GM21723 (cell line): ENCODE measurements at regions not wholly inside any gene's neighbourhood (a gene's known extent, or its start where the extent isn't known, plus 50 kb on each side); places are given as distances from the start of the nearest gene placed in this dataset.
"Not testable (repeated sequence)": the region's sequence is repeated elsewhere in the genome, so short reads cannot be mapped to it uniquely, and the experiment has no call there.

Experiments
- ATAC-seq: cut with Tn5 transposase; IDR thresholded peaks from one replicate; pipeline ENCODE4 v1.9.1; 2021; ENCODE audit warnings: mild to moderate bottlenecking, moderate library complexity; ENCODE audit not compliant: unreplicated experiment

- no peak for ATAC-seq
These were observed 123.7 kb downstream of the COX18 start for GRCh38 chr4:72945719-72946336.

GRCh38 chr4:72942565-72942964 is 127.0 kb downstream of the COX18 start:
- no peak for ATAC-seq

- ATAC-seq, result no peak
These were observed 131.0 kb downstream of the COX18 start for GRCh38 chr4:72938516-72938915.

GRCh38 chr4:72935462-72935861 is 134.1 kb downstream of the COX18 start:
- no peak for ATAC-seq

DNA sequence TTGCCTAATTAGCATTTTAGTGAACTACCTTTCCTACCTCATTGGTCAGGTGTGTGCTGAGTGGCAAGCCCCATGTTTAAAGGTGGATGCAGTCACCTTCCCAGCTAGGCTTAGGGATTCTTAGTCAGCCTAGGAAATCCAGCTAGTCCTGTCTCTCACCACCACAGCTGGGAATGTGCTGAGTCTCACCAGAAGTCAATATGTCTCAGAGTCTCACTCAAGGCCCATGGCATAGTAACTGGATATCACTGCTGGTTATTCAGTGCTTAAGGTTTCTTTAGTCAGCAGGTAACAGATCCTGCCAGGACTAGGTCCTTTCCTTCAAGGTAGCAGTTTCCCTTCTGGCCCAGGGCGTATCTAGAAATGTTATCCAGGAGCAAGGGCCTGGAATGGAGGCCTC is 136.5 kb downstream of the COX18 start:
- ATAC-seq, result no peak

DNA sequence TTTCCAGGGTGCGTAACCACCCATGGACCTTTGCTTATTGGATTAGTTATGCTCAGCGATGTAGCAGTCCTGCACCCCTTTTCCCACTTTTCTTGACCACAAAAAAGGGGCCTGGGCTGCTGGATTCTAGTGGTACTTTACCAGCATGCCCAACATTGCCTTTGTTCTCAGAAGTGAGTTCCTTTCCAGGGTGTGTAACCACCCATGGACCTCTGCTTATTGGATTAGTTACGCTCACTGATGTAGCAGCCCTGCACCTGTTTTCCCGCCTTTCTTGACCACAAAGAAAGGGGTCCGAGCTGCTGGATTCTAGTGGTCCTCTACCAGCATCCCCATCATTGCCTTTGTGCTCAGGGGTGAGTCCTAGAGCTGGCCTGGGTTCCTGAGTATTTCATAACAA is 138.2 kb downstream of the COX18 start:
- no peak for ATAC-seq

- ATAC-seq, result not testable (repeated sequence)
These were observed 139.8 kb downstream of the COX18 start for GRCh38 chr4:72929596-72930274.

DNA sequence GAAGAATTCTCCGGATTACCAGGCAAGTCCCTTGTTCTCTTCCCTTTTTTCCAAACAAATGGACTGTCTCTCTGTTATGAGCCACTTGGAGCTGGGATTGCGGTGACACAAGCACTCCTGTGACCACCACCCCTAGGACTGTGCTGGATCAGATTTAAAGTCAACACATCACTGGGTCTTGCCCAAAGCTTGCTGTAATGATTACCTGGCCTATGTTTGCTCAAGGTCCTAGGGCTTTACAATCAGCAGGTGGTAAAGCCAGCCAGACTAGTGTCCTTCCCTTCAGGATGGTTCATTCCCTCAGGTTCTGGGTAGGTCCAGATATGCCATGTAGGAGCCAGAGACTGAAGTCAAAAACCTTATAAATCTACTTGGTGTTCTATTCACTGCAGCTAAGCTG is 144.7 kb downstream of the COX18 start:
- no peak for ATAC-seq

DNA sequence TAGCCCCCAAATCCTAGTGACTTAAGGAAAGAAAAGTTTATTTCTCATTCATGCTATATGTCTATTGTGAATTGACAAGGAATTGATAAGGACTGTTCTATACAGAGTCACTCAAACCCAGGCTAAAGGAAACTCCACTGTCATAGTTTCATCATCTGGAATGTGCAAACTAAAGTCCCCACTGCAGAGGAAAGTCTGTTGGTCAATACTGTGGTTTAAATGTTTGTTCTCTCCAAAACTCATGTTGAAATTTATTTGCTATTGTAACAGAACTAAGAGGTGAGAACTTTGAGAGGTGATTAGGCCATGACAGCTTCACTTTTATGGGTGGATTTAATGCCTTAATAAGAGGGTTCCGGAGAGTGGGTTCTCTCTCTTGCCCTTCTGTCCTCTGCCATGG is 149.6 kb downstream of the COX18 start:
- ATAC-seq, result no peak

DNA sequence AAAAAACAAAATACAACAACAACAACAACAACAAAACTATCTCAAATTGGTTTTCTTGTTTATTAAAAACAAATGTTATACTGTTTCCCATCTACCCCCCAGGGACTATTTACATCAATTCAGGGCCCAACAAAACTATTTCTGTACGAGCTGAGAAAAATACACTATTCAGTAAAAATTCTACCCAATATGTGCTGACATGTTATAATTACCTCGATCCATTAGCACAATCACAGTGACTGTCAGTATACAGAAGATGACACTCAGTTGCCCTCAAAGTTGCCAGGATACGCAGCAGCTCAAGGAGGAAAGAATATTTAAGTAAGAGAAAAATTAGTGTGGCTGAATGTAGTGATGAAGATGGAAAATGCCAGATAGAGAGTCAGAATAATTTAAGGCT is 150.1 kb downstream of the COX18 start:
- ATAC-seq, result no peak

DNA sequence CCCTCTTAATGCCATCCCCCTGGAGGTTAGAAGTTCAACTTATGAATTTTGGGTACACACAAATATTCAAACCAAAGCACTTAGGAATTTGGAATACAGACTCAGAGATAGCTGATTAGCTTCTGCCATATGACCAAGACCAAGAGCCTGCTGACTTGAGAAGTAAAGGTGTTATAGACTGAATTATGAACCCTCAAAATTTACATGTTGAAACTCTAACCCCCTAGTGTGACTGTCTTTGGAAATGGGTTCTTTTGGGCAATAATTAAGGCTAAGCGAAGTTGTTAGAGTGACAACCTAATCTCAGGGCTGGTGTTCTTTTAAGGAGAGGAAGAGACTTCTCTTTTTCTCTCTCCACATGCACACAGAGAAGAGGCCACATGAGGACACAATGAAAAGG is 151.2 kb downstream of the COX18 start:
- ATAC-seq, result no peak

GRCh38 chr4:72911316-72911715 is 158.2 kb downstream of the COX18 start:
- ATAC-seq, result no peak

DNA sequence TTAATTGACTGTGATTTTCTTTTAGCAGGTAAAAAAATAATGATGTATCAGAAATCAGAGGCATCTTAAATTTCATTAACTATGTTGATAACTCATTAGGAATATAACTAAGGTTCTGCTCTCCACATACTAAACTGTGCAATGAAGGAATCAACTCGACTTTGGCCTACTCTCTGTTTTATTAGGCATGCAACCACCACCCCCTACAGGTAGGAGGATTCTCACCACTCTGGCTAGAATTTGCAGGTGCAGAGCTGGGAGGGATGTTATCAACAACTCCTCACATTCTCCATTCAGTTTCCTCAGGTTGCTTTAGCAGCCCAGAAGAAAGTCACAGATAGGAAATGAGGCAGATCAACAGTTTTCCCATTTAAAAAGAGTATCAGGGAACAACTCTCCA is 160.1 kb downstream of the COX18 start:
- ATAC-seq, result no peak

DNA sequence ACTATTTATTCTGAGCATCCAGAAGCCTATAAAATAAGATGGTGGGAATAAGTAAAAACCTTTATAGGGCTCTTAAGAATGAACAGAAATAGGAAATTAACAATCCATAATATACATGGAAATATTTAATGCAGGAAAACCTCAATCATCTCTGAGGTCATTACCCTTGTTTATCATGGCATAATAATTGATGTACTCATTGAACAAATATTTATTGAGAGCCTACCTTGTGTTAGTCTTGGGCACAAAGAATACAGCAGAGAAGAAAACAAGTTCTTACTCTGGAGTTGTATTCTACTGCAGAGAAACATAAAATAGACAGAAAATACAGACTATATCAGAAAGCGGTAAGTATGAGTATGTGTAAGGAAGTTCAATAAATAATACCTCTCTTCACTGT is 167.2 kb downstream of the COX18 start:
- no peak for ATAC-seq

DNA sequence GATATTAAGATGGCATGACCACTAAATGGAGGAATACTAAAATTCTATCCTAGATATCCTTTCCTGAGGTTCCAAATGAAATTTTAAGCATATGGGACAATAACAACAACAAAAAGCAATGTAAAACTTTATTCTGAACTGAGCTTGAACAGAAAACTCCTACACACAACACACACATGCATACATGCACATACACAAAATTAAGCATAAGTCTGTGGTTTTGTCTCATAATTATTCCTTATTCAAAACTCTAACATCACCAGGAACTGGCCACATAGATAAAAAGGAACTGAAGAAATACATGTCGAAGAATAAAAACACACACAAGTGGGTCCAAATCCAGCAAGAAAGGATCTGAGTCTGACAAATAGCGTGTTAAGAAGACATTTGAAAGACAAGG is 168.0 kb downstream of the COX18 start:
- no peak for ATAC-seq

GRCh38 chr4:72900952-72901351 is 168.6 kb downstream of the COX18 start:
- ATAC-seq, result no peak

DNA sequence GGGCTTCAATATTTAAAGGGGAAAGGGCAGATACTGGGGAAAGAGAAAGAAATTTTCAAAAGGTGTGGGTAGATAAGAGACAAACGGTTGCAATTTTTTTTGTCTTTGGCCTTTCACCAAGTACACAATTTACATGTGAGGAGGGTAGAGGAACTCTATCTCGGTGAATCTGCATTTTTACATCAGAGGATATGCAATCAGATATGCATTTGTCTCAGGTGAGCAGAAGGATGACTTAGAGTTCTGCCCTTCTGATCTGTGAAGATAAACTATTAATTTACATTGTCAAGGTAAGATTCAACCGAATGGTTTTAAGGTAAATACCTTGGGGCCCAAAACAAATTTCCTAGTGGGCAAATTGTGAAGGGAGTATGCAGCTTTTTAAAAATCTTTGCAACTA is 169.9 kb downstream of the COX18 start:
- no peak for ATAC-seq

DNA sequence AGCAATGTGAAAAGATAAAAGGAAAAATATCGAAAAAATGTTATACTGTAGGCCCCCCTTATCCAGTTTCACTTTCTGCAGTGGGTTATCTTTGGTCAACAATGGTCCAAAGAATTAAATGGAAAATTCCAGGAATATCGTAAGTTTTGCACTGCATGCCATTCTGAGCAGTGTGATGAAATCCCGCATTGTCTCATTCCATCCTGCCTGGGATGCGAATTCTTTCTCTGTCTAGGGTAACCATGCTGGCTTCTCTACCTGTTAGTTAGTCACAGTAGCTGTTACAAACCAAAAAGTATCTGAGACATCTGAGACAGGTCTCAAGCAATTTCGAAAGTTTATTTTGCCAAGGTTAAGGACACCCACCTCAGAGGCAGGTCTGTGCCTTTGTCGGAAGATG is 170.3 kb downstream of the COX18 start:
- ATAC-seq, result no peak

DNA sequence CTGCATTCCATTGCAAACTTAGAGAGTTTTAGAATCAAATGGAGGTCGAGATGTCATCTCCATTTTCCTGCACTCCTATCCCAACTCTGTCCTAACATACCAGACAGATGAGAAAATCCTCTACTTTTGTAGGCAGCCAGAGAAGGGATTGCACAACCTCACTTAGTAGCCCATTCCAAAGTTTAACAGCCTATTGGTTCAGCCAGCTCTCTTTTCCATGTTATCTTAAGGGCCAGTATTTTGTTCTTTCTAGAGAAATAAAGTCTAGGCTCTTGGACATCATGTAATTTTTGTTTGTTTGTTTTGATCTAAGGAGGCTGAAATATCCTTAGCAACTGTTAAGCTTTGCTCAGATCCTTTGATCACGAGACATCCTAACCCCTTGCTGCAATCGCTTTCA is 173.0 kb downstream of the COX18 start:
- ATAC-seq, result no peak

GRCh38 chr4:72895408-72895807 is 174.1 kb downstream of the COX18 start:
- no peak for ATAC-seq

DNA sequence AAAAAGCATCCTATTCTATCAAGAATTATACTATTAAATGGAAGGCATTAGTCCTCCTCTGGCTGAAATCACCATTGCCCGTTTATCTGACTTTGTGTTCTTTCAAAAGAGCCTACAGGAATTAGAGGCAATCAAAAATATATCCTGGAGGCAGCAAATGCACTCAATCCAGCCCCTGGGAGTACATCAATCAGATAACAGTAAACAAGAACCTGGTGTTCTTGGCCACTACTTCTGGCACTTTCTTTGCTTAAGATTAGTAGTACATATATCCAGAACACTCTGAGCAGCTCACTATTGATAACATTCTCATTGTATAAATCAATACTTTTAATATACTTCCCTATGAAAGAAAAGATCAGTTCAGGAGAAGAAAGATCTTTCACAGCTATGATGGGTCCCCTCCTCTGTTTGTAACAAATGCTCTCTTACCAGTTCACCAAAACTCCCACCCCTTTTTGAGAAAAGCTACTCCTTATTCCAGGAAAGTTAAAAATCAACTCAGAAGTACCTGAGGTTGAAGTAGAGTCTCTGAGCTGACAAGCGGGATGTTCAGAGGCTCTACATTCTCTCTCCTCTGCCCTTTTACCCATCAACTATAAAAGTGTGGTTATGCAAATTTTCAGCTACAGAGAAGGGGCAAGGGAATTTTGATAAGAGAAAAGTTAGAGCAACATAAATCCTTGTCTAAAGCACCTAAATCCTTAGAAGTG is 176.0 kb downstream of the COX18 start:
- no peak for ATAC-seq

DNA sequence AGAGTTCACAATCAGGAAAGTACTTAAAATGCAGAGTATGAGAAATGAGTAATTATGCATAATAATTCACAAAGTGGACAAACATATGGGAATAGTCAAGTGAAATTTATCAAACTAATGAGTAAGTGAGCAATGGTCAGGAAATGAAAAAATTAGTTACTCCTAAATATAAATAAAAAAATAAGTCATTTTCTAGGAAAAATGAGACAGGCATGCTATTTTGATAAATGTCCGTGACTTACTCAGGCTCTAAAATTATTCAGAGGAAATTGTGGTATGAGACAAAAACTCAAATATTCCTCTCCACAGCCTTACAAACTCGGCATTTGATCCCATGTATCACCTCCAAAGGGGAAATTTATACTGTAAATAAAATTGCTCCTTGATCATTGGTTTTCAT is 181.2 kb downstream of the COX18 start:
- ATAC-seq, result no peak
